GM12878 (cell line): ENCODE measurements at regions not wholly inside any gene's neighbourhood (a gene's known extent, or its start where the extent isn't known, plus 50 kb on each side); places are given as distances from the start of the nearest gene placed in this dataset.

Experiments
- SIN3A ChIP-seq: IDR thresholded peaks from 2 replicates; pipeline ENCODE4 v1.6.1; 2012; ENCODE audit warnings: low read depth, low read length, improper control_type of control experiment
- SUPT20H ChIP-seq: IDR thresholded peaks from 2 replicates; pipeline ENCODE4 v1.6.1; 2011; ENCODE audit warnings: low read depth, mild to moderate bottlenecking, low read length, moderate library complexity, borderline replicate concordance; ENCODE audit not compliant: control insufficient read depth
- TARDBP ChIP-seq: IDR thresholded peaks from 2 replicates; pipeline ENCODE4 v1.6.1; 2016; ENCODE audit warnings: borderline replicate concordance
- TF ChIP-seq, protein P1 (sequence below): IDR thresholded peaks from 2 replicates; pipeline ENCODE4 v1.6.1; 2011; ENCODE audit warnings: low read depth, low read length, improper control_type of control experiment, borderline replicate concordance
- TF ChIP-seq, protein P2 (sequence below): IDR thresholded peaks from 2 replicates; pipeline ENCODE4 v1.6.1; 2012; ENCODE audit warnings: low read length, inconsistent platforms
- TF ChIP-seq, protein P3 (sequence below), 3 experiments: IDR thresholded peaks in 2 of 3; conservative IDR thresholded peaks in 1 of 3; 2 replicates each; pipeline ENCODE4 v1.5.1; 2011; ENCODE audit warnings: low read depth in 3 of 3, low read length in 3 of 3, mild to moderate bottlenecking in 3 of 3, control low read depth in 2 of 3, moderate library complexity in 2 of 3, inconsistent platforms in 1 of 3, mixed read lengths in 1 of 3; ENCODE audit not compliant: control insufficient read depth in 2 of 3, insufficient read depth in 1 of 3; ENCODE audit errors: extremely low read depth in 1 of 3

DNA sequence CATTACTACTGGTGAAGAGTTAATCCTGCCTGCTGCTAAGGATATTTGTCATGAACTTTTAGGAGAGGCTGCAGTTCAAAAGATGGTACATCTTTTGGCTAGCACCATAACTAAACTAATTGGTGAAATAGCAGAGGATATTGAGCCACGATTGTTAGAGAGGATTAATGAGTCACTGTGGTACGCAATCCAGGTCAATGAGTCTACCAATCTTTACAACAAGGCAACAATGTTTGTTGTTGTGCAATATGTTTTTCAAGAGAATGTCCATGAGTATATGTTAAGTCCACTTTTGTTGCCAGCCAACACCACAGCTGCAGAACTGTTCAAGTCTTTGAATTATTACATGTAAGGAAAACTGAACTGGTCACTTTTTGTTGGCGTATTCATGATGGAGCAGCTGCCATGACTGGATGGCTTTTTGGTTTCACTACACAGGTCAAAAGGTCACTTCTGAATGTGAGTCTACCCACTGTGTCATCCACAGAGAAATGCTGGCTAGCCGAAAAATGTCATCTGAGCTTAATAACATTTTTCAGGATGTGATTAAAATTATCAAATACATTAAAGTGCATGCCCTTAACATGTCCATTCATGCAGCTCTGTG, 402.6 kb upstream of the KIF2B start:
- TF ChIP-seq, protein P1, sequence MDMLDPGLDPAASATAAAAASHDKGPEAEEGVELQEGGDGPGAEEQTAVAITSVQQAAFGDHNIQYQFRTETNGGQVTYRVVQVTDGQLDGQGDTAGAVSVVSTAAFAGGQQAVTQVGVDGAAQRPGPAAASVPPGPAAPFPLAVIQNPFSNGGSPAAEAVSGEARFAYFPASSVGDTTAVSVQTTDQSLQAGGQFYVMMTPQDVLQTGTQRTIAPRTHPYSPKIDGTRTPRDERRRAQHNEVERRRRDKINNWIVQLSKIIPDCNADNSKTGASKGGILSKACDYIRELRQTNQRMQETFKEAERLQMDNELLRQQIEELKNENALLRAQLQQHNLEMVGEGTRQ: no peak
- TF ChIP-seq TARDBP: no peak
- no peak for TF ChIP-seq SUPT20H
- TF ChIP-seq, protein P2, sequence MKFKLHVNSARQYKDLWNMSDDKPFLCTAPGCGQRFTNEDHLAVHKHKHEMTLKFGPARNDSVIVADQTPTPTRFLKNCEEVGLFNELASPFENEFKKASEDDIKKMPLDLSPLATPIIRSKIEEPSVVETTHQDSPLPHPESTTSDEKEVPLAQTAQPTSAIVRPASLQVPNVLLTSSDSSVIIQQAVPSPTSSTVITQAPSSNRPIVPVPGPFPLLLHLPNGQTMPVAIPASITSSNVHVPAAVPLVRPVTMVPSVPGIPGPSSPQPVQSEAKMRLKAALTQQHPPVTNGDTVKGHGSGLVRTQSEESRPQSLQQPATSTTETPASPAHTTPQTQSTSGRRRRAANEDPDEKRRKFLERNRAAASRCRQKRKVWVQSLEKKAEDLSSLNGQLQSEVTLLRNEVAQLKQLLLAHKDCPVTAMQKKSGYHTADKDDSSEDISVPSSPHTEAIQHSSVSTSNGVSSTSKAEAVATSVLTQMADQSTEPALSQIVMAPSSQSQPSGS: no peak
- TF ChIP-seq, protein P3, sequence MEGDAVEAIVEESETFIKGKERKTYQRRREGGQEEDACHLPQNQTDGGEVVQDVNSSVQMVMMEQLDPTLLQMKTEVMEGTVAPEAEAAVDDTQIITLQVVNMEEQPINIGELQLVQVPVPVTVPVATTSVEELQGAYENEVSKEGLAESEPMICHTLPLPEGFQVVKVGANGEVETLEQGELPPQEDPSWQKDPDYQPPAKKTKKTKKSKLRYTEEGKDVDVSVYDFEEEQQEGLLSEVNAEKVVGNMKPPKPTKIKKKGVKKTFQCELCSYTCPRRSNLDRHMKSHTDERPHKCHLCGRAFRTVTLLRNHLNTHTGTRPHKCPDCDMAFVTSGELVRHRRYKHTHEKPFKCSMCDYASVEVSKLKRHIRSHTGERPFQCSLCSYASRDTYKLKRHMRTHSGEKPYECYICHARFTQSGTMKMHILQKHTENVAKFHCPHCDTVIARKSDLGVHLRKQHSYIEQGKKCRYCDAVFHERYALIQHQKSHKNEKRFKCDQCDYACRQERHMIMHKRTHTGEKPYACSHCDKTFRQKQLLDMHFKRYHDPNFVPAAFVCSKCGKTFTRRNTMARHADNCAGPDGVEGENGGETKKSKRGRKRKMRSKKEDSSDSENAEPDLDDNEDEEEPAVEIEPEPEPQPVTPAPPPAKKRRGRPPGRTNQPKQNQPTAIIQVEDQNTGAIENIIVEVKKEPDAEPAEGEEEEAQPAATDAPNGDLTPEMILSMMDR (IDR thresholded peaks at IDR 0.05 in 2 of 3, conservative IDR thresholded peaks at IDR 0.05 in 1 of 3; ENCODE audit: control insufficient read depth in 2 of 3, extremely low read depth in 1 of 3, insufficient read depth in 1 of 3, low read depth in 3 of 3, low read length in 3 of 3): no peak
- no peak for TF ChIP-seq SIN3A
